NCI-H748 (cell line): ENCODE measurements at regions not wholly inside any gene's neighbourhood (a gene's known extent, or its start where the extent isn't known, plus 50 kb on each side); places are given as distances from the start of the nearest gene placed in this dataset.

Experiments used
- DNase-seq: peaks from one replicate; lab custom pipeline; 2025; ENCODE audit not compliant: unreplicated experiment; lab: John Stamatoyannopoulos, UW

DNA sequence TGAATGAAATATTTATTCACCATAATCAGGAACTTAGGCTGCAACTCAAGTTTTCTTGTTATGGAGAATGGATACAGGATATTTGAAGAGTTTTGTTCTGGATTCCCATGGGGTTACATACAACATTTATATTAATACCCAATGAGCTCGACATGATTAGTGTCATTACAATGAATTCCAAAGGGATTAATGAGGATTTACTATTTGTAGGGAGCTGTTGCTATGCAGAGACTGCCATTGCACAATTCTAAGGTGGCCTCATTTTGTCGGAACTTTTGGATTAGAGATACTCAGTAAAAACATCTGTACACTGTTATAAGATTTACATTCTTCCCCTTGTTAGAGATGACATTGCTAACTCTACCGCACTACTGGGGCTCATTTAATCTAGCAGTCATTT is 586.8 kb upstream of the MAP3K7 start:
- DNase-seq, result no peak

DNA sequence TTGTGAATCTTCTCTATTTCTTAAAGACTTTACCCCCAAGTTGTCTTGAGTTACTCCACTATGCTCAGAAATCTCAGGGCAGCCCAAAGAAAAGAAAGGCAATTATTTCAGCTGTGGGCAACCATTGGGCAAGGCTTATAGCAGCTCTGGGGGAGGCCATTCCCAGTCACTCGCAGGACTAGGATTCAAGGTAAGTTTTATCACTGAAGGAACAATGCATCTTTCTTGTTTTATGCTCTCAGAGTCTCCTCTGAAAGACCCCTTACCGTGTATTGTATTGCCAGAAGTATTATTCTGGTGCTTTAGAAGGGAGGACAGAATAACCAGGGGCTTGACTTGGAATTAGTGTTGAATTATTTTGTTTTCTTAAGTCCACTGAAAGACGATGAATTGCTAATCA is 586.3 kb upstream of the MAP3K7 start:
- DNase-seq, result no peak

DNA sequence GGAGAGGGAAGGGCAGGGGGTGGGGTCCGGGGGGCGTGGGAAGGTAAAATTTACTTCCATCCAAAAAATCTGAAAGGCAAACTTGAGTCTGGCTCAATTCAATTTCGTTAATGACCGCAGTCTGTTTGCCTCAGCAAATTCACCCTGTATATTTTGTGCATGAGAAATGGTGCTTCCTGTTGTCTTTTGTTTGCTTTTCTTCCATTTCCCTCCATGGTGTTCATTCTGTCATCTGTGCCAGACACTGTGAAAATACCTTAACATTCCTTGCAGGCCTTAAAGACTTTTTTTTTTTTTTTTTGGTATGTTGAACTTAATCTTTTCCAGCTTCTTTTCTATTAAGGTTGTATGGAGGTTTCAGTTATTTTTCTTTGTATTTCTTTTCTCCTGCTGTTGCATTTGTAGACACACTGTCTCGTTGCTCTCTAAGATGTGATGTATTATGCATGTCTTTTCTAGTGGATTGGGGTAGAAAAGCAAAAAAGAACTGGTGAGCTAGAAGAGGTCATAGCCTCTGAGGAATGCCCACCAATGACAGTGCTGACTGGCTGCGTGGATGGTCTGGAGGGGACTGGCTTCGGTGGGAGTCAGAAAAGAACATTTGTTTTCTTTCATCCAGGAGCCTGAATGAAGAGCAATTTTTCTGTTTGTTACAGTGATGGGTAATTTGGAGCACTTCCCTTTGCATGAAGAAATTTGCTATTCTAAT is 585.0 kb upstream of the MAP3K7 start:
- peak; percentile 32 for DNase-seq

DNA sequence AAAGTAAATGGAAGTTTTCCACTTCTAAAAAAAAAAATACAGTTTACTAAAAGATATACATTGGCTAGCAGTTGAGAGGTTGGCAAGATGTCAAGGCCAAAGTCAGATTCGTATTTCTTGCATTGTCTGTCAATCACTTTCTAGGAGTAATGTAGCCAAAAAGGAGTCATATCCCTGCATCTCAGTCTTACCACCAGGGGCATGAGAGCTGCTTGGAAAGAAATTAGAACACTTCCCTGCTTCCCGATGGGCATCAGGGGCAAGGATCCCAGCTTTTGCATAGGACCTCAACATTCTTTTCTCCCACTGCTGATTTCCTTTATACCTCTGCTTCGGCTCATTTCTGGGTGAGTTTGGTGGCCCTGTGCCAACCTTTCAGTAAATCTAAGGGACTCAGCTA is 581.0 kb upstream of the MAP3K7 start:
- DNase-seq, result peak; percentile 21

DNA sequence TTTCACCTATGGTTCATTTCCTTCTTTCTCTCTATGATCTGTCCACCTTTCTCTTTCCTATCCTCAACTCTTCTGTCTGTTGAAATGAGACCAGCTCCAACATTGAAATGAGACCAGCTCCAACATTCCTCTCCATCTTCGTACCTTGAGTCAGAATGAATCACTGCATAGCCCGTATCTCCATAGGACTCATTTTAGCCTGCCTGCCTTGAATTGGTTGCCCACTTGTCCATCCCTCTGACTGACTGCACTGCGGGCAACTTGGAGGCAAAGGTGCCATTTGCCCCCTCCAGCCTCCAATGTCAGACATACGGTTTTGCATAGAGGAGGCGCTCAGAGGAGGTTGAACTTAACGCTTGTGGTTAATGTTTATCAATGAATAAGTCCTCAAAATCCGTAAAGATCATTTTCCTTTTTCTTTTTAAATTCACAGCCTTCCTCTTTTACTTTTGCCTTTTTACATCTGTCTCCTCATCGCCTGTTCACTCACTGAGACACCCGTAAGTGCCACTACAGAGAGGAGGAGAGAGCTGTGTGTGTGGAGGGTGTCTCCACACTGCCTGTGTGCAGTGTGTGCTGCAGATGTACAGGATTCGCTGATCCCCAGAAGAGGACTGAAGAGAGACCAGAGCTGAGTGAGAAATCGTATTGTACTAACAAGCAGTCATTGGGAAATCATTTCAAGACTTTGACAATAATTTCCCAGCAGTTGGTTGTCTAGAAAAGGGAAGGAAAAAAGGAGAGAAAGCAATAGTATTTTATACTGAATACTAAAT is 579.6 kb upstream of the MAP3K7 start:
- DNase-seq, result no peak

DNA sequence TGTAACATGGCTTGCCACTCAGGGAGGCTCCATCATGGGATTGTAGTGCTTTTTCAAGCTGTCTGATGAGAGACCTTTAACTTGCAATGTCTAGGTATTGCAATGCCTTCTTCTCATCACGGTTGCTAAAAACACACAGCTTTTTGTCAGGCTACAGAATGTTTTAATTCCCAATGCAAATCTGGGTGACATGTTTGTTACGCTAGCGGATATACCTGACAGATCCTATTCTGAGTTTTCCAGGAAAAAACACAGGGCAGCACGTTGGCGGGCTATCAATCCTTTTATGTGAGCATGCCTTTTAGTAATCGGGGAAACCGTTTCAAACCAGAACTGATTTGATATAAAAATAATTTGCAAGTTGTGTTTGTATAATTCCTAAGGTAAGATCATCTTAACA is 577.2 kb upstream of the MAP3K7 start:
- DNase-seq, result no peak

DNA sequence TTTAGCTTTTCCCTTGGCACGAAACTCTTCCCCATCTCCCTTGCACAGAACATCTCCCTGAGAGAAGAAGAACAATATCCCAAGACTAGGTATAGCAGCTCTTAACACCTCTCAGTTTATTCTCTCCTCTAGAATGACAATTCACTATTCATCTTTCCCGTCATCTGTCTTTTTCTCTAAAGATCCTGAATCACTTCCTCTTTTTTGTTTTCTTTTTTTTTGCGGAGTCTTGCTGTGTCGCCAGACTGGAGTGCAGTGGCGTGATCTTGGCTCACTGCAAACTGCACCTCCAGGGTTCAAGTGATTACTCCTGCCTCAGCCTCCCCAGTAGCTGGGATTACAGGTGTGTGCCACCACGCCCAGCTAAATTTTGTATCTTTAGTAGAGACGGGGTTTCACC is 574.4 kb upstream of the MAP3K7 start:
- DNase-seq, result no peak

DNA sequence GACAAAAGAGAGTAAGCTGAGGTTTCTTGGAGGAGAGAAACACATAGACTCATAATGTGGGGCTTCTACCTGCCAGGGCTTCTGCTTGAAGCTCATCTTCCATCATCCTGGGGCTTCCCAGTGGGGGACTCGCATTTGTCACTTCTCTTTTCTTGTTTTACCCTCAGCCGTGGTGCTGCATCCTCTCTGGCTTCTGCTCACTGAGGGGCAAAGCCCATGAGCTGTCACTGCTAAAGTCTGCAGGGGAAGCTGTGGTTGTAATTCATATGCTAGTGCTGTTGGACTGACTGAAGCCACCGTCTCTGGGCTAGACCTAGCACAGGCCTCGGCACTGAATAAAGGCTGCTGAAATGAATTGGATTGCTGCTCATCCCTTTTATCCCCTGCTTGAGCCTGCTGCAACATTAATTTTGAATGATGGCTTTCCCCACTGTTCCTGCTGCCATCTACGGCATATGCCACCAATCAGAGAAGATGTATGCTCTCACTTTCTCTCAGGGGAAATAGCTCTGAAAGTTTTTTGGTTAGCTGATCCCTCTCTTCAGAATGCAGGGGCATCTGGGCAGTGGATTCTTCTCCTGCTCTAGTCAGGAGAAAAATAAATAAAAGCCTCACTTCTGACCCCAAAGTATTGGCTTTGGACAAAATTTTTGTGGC is 568.4 kb upstream of the MAP3K7 start:
- DNase-seq, result peak; percentile 76

DNA sequence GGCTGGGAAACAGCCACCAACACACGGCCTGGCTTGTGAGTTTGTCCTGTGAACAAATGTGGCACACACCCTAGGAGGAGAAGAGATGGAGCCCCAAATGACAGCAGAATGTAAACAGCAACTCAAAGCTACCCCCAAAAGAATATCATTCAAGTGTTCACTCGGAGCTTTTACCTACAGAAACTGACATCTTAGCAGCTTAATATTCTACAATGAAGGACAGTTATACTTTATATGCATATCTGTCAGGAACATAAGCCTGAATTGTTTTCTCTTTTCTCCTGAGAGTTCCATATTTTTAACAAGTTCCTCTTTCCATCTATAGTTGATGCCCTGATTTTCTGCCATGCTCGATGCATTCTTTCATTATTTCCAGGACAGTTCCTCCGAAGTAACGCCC is 566.0 kb upstream of the MAP3K7 start:
- no peak for DNase-seq

DNA sequence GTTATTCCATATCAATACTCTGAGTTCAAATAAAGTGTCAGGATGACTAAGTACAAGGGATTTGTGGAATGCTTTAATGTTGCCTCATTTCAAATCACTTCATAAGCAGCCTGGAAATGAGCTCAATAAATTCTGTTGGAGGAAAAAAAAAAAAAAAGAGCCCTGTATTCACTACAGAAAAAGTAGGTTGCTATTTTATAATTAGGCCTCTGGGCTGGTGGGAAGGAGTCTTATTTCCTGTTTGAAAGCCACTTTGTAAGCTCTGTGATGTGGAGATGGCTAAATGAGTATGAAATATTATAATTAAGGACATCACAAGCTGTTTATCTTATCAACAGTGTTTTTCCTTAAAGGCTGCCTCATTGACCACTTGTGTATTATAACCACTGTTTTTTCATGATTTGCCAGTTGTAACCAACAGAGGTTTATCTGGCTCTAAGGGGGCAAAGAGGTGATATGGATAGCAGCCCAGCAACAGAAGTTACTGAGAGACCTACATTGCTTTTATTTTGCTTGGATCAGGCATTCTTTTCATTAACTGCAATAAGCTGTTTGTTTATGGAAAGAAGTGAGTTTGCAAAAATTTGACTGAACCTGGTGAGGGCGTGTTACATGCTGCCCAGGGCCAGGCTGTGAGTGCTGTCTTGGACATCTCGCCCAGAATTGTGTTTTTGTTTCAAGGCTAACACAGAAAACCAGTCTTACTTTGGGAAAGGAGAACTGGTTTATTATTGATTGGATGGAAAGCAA is 563.3 kb upstream of the MAP3K7 start:
- no peak for DNase-seq

DNA sequence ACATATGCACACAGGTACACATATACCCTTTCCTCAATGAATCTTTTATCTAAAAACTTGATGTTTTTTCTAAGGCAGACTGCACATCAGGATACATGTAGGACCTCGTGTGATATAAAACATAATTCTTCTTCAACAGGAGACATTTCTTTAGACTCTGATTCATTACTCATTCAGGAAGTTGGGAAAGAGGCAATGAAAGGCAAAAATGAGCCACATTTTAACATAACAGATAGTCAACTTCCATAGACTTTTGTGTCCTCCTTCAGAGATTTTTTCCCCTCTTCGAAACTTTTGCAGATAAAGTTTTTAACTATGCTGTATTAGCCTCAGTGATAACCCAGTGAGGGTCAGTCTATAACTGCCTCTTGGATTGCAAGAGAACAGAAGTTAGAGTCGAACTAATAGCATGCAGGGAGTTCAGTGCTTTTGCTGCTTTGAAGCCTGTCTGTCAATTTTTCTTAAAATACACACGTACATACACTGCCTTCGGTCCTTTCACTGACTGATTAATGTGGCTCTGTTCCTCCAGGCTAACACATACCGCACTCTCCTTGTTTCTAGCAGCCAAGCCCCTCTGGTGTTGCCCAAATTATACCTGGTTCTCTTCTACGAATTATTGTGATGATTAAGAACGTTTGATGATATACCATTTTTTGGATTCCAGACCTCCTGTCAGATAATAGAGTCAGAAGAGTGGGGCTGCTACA is 562.5 kb upstream of the MAP3K7 start:
- DNase-seq, result no peak

DNA sequence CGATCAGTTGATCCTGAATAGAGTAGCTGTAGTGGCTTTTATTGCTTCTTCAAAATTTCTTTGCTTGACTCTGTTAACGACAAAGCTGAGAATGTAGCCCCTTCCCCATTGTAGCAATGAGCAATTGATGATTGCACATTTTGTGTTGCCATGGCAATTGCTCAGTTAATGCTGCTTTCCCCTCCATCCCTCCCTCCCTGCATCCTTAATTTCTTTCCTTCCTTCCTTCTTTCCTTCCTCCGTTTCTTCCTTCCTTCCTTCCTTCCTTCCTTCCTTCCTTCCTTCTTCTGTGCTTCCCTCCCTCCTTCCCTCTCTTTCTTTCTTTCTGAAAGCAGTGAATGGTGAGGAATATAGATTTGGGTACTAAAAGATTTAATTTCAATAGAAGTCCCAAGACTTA is 557.3 kb upstream of the MAP3K7 start:
- DNase-seq, result no peak

DNA sequence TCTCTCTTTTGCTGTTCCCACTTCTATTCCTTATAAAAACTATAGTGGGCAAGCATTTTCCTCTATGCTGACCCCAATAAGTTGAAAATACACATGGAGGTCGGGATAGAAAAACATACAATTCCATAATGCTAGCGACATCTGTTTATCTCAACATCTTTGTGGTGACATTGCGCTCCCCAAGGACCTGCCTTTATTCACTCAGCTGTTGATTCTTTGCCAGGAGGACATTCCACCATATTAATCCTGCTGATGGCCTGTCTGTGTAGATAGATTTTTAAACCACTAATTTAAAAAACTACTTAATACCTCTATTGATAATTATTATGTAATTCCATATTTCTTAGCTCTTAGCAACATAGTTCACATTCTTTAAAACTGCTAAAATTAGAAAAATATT is 555.3 kb upstream of the MAP3K7 start:
- DNase-seq, result no peak

DNA sequence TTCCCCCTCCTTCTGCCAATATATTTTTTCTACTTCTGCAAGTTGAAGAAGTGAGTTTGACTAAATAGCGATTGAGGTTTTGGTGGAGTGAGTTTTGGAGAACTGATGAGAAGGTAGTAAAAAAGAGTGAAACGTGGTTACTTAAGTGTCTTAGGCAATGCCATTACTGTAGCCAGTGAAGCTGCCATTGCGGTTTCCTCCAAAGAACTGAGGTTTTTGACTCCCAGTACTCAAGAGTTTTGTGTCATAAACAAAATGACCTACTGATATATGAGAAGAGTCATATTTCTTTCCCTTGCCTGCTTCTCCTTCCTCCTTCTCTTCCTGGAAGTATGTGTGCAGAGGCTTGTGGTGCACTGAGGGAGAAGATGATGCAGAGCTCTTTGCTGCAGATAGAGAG is 554.5 kb upstream of the MAP3K7 start:
- no peak for DNase-seq

DNA sequence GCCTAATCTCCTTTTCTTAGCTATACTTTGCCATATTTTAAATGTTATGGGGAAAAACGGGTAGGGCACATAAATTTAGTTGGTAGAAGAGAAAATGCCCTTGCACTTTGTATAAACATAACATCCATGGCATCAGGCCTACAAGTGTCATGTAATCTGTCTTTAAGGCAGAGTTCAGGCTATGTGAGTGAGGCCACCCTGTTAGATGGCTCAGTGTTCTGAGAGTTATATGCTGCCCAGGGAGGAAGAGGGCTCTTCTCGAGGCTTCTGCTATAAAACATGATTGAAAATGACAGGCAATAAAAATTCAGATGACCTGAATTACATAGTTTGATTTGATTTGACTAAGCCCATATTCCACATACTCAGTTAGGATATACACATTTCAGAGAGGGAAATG is 553.6 kb upstream of the MAP3K7 start:
- no peak for DNase-seq

DNA sequence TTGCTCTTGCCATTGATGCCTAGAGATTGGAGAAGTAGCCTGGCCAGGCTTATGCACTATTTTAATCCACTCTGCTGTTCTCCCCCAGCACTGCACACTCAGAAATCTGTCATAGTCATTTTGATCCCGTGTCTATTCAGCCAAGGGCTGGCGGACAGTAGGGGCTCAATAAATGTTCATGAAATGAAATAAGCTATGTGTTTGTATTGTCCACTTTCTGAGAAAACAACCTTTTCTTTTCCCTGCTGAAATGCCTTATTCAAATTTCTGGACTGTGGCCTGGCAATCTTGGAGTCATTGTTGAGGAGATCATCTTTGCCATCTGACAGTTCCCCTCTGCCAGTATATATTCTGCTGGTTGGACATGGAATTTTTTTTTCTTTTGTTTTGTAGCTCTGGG is 550.4 kb upstream of the MAP3K7 start:
- no peak for DNase-seq

DNA sequence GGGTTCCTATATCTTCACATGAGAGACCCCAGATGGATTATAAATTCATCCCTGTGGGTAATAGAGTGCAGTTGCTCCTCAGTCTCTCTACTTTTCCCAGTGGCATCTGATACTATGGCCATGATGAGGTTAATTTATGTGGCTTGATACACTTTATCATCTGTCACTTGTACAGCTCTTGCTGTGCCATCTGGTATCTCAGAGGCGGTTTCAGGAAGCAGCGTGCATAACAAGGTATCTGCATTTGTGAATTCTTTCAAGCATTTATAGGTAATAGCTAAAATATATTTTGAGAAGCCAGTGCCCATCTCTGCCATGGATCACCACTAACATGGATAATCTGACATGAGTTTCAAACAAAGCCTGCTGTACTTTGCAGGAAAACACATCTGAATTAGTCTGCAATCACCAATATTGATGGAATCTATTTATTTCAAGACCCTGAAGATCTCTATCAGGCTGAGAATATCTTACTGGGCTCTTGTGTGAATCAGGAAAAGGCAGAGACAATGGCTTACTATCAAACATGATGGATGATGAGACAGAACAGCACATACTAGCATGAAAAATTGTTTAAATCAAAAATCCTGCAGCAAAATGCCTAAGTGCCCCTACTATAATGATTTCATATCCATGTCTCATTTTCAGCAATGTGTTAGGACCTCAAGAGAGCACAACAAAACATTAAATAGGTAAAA is 548.7 kb upstream of the MAP3K7 start:
- DNase-seq, result no peak

DNA sequence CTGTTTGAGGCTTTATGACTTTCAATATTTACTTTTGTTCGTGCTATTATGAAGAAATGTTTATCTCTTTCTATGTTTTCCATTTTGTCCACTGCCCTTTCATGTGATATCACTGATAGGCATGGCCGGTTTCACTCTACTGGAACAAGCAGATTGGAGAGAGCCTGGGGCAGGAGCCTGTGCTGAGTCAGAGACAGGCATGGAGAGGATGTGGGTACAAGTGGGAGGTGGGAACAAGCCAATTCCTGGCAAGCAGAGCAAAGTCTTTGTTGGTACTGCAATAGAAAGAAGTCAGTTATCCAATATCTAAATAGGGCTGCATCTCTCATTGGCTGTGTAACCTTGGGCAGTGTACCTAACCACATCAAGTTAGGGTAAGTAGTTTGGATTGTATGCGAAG is 545.6 kb upstream of the MAP3K7 start:
- peak; percentile 7 for DNase-seq

DNA sequence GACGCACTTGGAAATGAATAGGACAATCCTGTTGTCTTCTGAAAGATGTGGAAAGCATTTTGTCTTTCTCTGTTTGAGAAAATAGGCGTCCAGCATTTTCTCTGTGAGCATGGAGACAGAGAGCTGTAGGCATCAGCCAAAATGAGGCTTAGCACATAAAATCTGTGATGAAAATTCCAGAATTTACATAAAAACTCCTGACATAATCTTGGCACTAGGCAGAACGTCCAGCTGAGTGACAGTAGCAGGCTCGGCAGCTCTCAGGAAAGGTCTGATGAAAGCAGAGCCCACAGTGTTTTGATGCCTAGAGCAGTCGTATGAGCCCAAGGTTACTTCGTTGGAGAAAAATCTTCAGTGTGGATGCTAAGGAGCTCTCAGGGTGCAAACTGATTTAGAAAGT is 543.3 kb upstream of the MAP3K7 start:
- DNase-seq, result no peak

DNA sequence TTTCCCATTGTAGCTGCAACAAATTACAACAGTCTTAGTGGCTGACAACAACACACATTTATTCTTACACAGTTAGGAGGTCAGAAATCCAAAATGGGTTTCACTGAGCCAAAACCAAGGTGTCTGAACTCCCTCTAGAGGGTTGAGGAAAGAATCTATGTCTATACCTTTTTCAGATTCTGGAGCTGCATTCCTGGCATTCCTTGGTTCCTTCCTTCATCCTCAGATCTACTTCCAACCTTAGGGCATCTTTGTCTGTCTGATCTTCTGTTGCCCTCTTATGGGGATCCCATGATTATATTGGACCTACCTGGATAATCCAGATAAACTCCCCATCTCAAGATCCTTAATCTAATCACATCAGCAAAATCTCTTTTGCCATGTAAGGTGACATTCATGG is 540.9 kb upstream of the MAP3K7 start:
- DNase-seq, result no peak
